ENCODE measurements at regions not wholly inside any gene's neighbourhood (a gene's known extent, or its start where the extent isn't known, plus 50 kb on each side); places are given as distances from the start of the nearest gene placed in this dataset.
"Not testable (repeated sequence)": the region's sequence is repeated elsewhere in the genome, so short reads cannot be mapped to it uniquely, and the experiment has no call there.

DNA sequence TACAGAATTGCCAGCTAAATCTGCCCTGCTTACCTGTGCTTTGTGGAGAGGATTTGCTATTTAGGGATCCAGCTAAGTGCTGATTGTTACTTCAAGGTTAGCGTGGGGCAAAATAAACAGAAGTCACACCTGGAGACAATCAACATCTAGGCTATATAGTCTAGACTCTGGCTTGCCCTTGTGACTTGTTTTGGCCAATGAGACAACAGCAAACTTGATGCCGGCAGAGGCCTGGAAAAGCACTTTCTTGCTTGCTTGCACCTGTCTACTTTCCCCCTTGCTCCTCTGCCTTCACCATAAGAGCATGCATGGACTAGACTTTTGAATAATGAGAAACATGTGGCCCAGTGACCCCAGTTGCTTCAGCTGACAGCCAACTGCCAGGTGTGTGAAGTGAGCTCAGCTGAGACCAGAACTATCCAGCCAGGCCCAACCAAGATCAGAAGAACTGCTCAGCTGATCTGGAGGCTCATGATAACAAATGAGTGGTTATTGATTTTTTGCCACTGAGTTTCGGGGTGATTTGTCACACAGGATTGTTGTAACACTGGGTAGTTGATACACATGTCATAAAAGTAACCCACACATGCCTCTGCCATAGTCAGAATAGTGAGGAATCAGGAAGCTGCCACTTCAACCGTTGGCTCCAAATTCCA lies 164.4 kb downstream of the RBMX2 start:
- H3K4me3 ChIP-seq (ENCODE audit: control insufficient read depth, low read depth, low read length): no peak overlapping the region
- TF ChIP-seq, protein P1, sequence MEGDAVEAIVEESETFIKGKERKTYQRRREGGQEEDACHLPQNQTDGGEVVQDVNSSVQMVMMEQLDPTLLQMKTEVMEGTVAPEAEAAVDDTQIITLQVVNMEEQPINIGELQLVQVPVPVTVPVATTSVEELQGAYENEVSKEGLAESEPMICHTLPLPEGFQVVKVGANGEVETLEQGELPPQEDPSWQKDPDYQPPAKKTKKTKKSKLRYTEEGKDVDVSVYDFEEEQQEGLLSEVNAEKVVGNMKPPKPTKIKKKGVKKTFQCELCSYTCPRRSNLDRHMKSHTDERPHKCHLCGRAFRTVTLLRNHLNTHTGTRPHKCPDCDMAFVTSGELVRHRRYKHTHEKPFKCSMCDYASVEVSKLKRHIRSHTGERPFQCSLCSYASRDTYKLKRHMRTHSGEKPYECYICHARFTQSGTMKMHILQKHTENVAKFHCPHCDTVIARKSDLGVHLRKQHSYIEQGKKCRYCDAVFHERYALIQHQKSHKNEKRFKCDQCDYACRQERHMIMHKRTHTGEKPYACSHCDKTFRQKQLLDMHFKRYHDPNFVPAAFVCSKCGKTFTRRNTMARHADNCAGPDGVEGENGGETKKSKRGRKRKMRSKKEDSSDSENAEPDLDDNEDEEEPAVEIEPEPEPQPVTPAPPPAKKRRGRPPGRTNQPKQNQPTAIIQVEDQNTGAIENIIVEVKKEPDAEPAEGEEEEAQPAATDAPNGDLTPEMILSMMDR (IDR thresholded peaks at IDR 0.05; ENCODE audit: control insufficient read depth, insufficient read depth, low read depth, low read length, missing control alignments): no peak
- no peak for DNase-seq (ENCODE audit: low read depth)

DNA sequence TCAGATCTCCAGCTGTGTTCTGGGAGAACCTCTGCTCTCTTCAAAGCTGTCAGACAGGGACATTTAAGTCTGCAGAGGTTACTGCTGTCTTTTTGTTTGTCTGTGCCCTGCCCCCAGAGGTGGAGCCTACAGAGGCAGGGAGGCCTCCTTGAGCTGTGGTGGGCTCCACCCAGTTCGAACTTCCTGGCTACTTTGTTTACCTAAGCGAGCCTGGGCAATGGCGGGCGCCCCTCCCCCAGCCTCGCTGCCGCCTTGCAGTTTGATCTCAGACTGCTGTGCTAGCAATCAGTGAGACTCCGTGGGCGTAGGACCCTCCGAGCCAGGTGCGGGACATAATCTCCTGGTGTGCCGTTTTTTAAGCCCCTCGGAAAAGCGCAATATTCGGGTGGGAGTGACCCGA lies 171.2 kb downstream of the RBMX2 start:
- not testable (repeated sequence) for H3K4me3 ChIP-seq (ENCODE audit: control insufficient read depth, low read depth, low read length); DNase-seq (ENCODE audit: low read depth)

Data from AG09309 (cell line).